ENCODE measurements at regions not wholly inside any gene's neighbourhood (a gene's known extent, or its start where the extent isn't known, plus 50 kb on each side); places are given as distances from the start of the nearest gene placed in this dataset.

DNA sequence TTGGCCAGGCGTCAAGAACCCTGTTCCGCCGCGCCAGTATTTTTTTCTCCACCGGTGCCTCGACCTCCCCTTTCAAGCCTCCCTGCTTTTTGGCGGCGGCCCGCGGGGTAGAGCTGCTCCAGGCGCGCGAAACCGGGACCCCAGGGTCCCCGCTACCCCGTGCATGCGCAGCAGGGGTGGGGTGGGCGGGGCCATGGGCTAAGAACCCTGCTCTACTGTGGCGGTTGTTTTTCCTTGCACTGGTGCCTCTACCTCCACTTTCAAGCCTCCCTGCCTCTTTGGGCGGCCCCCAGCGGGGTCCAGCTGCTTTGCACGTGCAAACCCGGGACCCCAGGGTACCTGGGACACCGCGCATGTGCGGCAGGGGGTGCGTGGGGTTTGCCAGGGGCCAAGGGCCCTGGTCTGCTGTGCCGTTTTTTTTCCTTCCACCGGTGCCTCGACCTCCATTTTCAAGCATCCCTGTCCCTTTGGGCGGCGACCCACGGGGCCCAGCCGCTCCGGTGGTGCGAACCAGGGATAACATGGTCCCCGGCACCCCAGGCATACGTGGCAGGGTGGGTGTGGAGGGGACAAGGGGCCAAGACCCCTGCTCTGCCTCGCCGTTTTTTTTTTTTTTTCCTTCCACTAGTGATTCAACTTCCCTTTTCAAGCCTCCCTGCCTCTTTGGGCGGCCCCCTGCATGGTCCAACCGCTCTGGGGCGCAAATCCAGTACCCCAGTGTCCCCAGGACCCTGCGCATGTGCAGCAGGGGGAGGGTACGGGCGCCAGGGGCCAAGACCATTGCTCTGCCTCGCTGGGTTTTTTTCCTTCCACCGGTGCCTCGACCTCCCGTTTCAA, 326.8 kb downstream of the ALG10 start:
- 48 to 50% methylated on average over 50 of the region's 50 CpGs for WGBS, 2 donors

DNA sequence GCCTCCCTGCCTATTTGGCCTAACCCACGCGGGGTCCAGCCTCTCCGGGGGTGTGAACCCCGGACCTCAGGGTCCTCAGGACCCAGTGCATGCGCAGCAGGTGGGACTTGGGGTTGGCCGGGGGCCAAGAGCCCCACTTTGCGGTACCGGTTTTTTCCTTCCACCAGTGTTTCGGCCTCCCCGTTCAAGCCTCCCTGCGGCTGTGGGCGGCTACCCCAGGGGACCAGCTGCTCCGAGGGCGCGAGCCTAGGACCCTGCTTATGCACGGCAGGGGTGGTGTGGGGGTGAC, 327.3 kb downstream of the ALG10 start:
- WGBS, 2 donors, result 67 to 73% methylated on average over 16 of the region's 16 CpGs
- H3K4me3 ChIP-seq (ENCODE audit: low read depth, poor library complexity, severe bottlenecking), result no peak overlapping the region
- no peak for TF ChIP-seq POLR2A (IDR thresholded peaks at IDR 0.05)
- TF ChIP-seq, protein P1, sequence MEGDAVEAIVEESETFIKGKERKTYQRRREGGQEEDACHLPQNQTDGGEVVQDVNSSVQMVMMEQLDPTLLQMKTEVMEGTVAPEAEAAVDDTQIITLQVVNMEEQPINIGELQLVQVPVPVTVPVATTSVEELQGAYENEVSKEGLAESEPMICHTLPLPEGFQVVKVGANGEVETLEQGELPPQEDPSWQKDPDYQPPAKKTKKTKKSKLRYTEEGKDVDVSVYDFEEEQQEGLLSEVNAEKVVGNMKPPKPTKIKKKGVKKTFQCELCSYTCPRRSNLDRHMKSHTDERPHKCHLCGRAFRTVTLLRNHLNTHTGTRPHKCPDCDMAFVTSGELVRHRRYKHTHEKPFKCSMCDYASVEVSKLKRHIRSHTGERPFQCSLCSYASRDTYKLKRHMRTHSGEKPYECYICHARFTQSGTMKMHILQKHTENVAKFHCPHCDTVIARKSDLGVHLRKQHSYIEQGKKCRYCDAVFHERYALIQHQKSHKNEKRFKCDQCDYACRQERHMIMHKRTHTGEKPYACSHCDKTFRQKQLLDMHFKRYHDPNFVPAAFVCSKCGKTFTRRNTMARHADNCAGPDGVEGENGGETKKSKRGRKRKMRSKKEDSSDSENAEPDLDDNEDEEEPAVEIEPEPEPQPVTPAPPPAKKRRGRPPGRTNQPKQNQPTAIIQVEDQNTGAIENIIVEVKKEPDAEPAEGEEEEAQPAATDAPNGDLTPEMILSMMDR (IDR thresholded peaks at IDR 0.05), result no peak
- intact Hi-C loops (cut with DNase I; ENCODE audit: low total_unique reads), result no loop called here
- DNase-seq (ENCODE audit: low spot score in 2 of 2), result no peak

More for the DNA sequence above, 326.8 kb downstream of the ALG10 start:
- no peak for TF ChIP-seq POLR2A (IDR thresholded peaks at IDR 0.05)
- TF ChIP-seq, protein P1 (IDR thresholded peaks at IDR 0.05), result no peak
- H3K4me3 ChIP-seq (ENCODE audit: low read depth, poor library complexity, severe bottlenecking), result no peak overlapping the region
- no peak for DNase-seq (ENCODE audit: low spot score in 2 of 2)
- intact Hi-C loops (cut with DNase I; ENCODE audit: low total_unique reads), result no loop called here

DNA sequence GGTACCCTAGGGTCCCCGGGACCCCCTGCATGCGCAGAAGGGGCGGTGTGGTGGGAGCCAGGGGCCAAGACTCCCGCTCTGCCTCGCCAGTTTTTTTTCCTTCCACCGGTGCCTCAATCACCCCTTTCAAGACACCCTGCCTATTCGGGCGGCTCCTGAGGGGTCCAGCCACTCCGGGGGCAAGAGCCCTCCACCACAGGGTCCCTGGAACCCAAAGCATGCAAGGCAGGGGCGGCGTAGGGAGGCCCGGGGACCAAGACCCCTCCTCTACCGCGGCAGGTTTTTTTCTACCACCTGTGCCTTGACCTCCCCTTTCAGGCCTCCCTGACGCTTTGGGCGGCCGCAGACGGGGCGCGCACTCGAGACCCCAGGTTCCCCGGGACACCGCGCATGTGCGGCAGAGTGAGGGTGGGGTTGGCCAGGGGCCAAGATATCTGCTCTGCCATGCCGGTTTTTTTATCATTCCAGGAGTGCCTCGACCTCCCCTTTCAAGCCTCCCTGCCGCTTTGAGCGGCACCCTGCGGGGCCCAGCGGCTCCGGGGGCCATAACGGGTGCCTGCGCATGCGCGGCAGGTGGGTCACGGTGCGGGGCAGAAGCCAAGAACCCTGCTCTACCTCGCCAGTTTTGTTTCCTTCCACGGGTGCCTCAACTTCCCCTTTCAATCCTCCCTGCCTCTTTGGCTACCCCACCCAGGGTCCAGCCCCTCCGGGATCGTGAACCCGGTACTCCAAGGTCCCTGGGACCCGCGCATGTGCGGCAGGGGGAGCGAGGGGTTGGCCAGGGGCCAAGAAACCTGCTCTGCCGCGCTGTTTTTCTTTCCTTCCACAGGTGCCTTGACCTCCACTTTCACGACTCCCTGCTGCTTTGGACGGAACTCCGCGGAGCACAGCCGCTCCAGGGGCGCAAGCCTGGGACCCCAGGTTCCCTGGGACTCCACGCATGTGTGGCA, 328.1 kb downstream of the ALG10 start:
- 66 to 68% methylated on average over 55 to 56 of the region's 56 CpGs for WGBS, 2 donors
- intact Hi-C loops (cut with DNase I; ENCODE audit: low total_unique reads), result no loop called here

DNA sequence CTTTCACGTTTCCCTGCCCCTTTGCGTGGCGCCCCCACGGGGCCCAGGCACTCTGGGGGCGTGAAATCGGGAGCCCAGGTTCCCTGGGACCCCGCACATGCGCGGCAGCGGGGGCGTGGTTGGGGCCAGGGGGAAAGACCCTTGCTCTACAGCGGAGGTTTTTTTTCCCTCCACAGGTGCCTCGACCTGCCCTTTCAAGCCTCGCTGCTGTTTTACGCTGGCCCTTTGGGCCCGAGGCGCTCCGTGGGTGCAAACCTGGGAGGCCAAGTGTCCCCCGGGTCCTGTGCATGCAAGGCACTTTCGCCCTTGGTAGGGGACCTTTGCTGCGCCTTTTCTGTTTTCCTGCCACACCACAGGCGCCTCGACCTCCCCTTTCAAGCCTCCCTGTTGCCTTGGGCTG, 329.8 kb downstream of the ALG10 start:
- no peak for DNase-seq (ENCODE audit: low spot score in 2 of 2)
- no peak for TF ChIP-seq POLR2A (IDR thresholded peaks at IDR 0.05)
- TF ChIP-seq, protein P1 (IDR thresholded peaks at IDR 0.05), result no peak
- intact Hi-C loops (cut with DNase I; ENCODE audit: low total_unique reads), result no loop called here
- WGBS, 2 donors, result 63 to 73% methylated on average over 23 of the region's 23 CpGs
- H3K4me3 ChIP-seq (ENCODE audit: low read depth, poor library complexity, severe bottlenecking), result no peak overlapping the region

More for the DNA sequence above, 328.1 kb downstream of the ALG10 start:
- H3K4me3 ChIP-seq (ENCODE audit: low read depth, poor library complexity, severe bottlenecking), result no peak overlapping the region
- TF ChIP-seq, protein P1 (IDR thresholded peaks at IDR 0.05), result no peak
- TF ChIP-seq POLR2A (IDR thresholded peaks at IDR 0.05), result no peak
- DNase-seq (ENCODE audit: low spot score in 2 of 2), result no peak

DNA sequence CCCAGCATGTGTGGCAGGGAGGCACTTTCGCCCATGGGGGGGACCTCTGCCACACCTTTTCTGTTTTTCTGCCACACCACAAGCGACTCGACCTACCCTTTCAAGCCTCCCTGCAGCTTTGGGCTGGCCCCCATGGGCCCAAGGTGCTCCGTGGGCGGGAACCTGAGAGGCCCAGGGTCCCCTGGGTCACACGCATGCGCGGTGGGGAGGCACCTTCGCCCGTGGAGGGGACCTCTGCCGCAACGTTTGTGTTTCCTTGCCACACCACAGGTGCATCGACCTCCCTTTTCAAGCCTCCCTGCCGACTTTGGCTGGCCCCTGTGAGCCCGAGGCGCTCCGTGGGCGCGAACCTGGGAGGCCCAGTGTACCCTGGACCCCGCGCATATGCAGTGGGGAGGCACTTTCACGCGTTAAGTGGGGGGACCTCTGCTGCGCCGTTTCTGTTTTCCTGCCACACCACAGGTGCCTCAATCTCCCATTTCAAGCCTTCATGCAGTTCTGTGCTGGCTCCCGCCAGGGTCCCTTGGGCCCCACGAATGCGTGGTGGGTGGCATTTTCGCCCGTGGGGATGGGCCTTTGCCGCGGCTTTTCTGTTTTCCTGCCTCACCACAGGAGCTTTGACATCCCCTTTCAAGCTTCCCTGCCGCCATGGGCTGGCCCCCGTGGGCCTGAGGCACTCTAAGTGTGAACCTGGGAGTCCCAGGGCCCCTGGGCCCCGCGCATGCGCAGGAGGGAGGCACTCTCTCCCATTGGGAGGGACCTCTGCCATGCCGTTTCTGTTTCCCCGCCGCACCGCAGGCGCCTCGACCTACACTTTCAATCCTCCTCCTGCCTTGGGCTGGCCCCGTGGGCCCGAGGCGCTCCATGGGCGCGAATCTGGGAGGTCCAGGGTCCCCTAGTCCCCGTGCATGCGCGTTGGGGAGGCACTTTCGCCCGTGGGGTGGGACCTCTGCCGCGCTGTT, 332.2 kb downstream of the ALG10 start:
- H3K4me3 ChIP-seq (ENCODE audit: low read depth, poor library complexity, severe bottlenecking), result no peak overlapping the region
- 60 to 70% methylated on average over 55 of the region's 55 CpGs for WGBS, 2 donors
- intact Hi-C loops (cut with DNase I; ENCODE audit: low total_unique reads), result no loop called here
- no peak for DNase-seq (ENCODE audit: low spot score in 2 of 2)
- TF ChIP-seq, protein P1 (IDR thresholded peaks at IDR 0.05), result no peak
- no peak for TF ChIP-seq POLR2A (IDR thresholded peaks at IDR 0.05)
